Activated CD4-positive, alpha-beta T cell treated with anti-CD3 and anti-CD28 coated beads, Interleukin-2, amount 10 ng/mL, durations not matched to agents 7 days and 5 days (primary cell): ENCODE measurements at regions not wholly inside any gene's neighbourhood (a gene's known extent, or its start where the extent isn't known, plus 50 kb on each side); places are given as distances from the start of the nearest gene placed in this dataset.

Experiments used
- CTCF ChIA-PET: fragments of 350-600 bp; sonication (Branson Sonifier 250); formaldehyde crosslinking; loops from one replicate; lab custom pipeline; 2021; ENCODE audit warnings: antibody characterized with exemption; lab: Charles Lee
- POLR2A ChIA-PET: fragments of 350-600 bp; sonication (Branson Sonifier 250); formaldehyde crosslinking; loops from one replicate; lab custom pipeline; 2021; ENCODE audit warnings: antibody characterized with exemption; lab: Charles Lee
- DNase-seq: peaks from one replicate; pipeline ENCODE4 v3.0.0-alpha.2; 2020
- H3K27ac Mint-ChIP-seq: one replicate; pipeline ENCODE4 v1.8.0; 2021; ENCODE audit warnings: mild to moderate bottlenecking, moderate library complexity, mixed read lengths
- H3K27me3 Mint-ChIP-seq: one replicate; pipeline ENCODE4 v1.8.0; 2021; ENCODE audit warnings: mixed read lengths
- H3K36me3 Mint-ChIP-seq: one replicate; pipeline ENCODE4 v1.8.0; 2021; ENCODE audit warnings: low read depth, mixed read lengths
- H3K4me1 Mint-ChIP-seq: one replicate; pipeline ENCODE4 v1.8.0; 2021; ENCODE audit warnings: mixed read lengths
- H3K4me3 Mint-ChIP-seq: one replicate; pipeline ENCODE4 v1.8.0; 2021; ENCODE audit warnings: mild to moderate bottlenecking, moderate library complexity, mixed read lengths
- H3K9me3 Mint-ChIP-seq: one replicate; pipeline ENCODE4 v1.8.0; 2021; ENCODE audit warnings: mixed read lengths

GRCh38 chr2:177029501-177029900, 183.1 kb upstream of the HNRNPA3 start:
- Mint-ChIP-seq H3K36me3 (no peaks in the 10 kb centered on the region), H3K27me3 (peaks cover 16% of the 10 kb centered on the region), H3K9me3 (no peaks in the 10 kb centered on the region), H3K4me3 (no peak overlapping the region), H3K27ac (no peak overlapping the region), H3K4me1 (no peaks in the 10 kb centered on the region)
- POLR2A ChIA-PET, result no interaction called here
- DNase-seq, result no peak
- CTCF ChIA-PET, result no interaction called here

GRCh38 chr2:177029901-177030300, 182.7 kb upstream of the HNRNPA3 start:
- H3K27ac Mint-ChIP-seq, result no peak overlapping the region
- no peak for DNase-seq
- ChIA-PET CTCF (no interaction called here), POLR2A (no interaction called here)
- H3K4me1 Mint-ChIP-seq, result no peaks in the 10 kb centered on the region
- no peaks in the 10 kb centered on the region for H3K36me3 Mint-ChIP-seq
- H3K9me3 Mint-ChIP-seq, result no peaks in the 10 kb centered on the region
- H3K4me3 Mint-ChIP-seq, result no peak overlapping the region
- peaks cover 16% of the 10 kb centered on the region for H3K27me3 Mint-ChIP-seq

- no peaks in the 10 kb centered on the region for H3K4me1 Mint-ChIP-seq
- no peak overlapping the region for H3K4me3 Mint-ChIP-seq
These were observed 182.0 kb upstream of the HNRNPA3 start for GRCh38 chr2:177030451-177031105.

GRCh38 chr2:177031438-177032180, 181.0 kb upstream of the HNRNPA3 start:
- Mint-ChIP-seq H3K4me3 (no peak overlapping the region), H3K4me1 (no peaks in the 10 kb centered on the region), H3K27me3 (peaks cover 16% of the 10 kb centered on the region), H3K36me3 (no peaks in the 10 kb centered on the region), H3K27ac (no peak overlapping the region), H3K9me3 (no peaks in the 10 kb centered on the region)
- POLR2A ChIA-PET, result no interaction called here
- DNase-seq, result no peak
- CTCF ChIA-PET, result no interaction called here

More at GRCh38 chr2:177030451-177031105, 182.0 kb upstream of the HNRNPA3 start:
- H3K27me3 Mint-ChIP-seq, result peaks cover 14% of the 10 kb centered on the region
- no peak for DNase-seq
- POLR2A ChIA-PET, result no interaction called here
- no peaks in the 10 kb centered on the region for H3K9me3 Mint-ChIP-seq
- CTCF ChIA-PET, result no interaction called here
- H3K36me3 Mint-ChIP-seq, result no peaks in the 10 kb centered on the region
- no peak overlapping the region for H3K27ac Mint-ChIP-seq

- H3K4me3 Mint-ChIP-seq, result no peak overlapping the region
- ChIA-PET POLR2A (no interaction called here), CTCF (interaction anchor here (1.1 kb wide), 1 partner anchor 11 kb away, joined by 3 read pairs; no protein-coding TSS in a partner anchor)
- H3K27ac Mint-ChIP-seq, result no peak overlapping the region
- H3K36me3 Mint-ChIP-seq, result no peaks in the 10 kb centered on the region
- no peak for DNase-seq
- no peaks in the 10 kb centered on the region for H3K9me3 Mint-ChIP-seq
- no peaks in the 10 kb centered on the region for H3K4me1 Mint-ChIP-seq
- peaks cover 27% of the 10 kb centered on the region for H3K27me3 Mint-ChIP-seq
These were observed 175.8 kb upstream of the HNRNPA3 start for GRCh38 chr2:177036747-177037146.

GRCh38 chr2:177037569-177037968, 175.0 kb upstream of the HNRNPA3 start:
- DNase-seq, result no peak
- POLR2A ChIA-PET, result no interaction called here
- Mint-ChIP-seq H3K9me3 (no peaks in the 10 kb centered on the region), H3K27me3 (peaks cover 28% of the 10 kb centered on the region), H3K36me3 (no peaks in the 10 kb centered on the region), H3K27ac (no peak overlapping the region), H3K4me1 (no peaks in the 10 kb centered on the region), H3K4me3 (no peak overlapping the region)
- CTCF ChIA-PET, result interaction anchor here (1.1 kb wide), 1 partner anchor 12 kb away, joined by 3 read pairs; no protein-coding TSS in a partner anchor

GRCh38 chr2:177038787-177039484, 173.7 kb upstream of the HNRNPA3 start:
- Mint-ChIP-seq H3K36me3 (no peaks in the 10 kb centered on the region), H3K4me3 (no peak overlapping the region), H3K27me3 (peaks cover 22% of the 10 kb centered on the region), H3K27ac (no peak overlapping the region), H3K9me3 (no peaks in the 10 kb centered on the region), H3K4me1 (no peaks in the 10 kb centered on the region)
- CTCF ChIA-PET, result no interaction called here
- no peak for DNase-seq
- POLR2A ChIA-PET, result no interaction called here

- POLR2A ChIA-PET, result no interaction called here
- no peaks in the 10 kb centered on the region for H3K9me3 Mint-ChIP-seq
- CTCF ChIA-PET, result no interaction called here
- H3K27ac Mint-ChIP-seq, result no peak overlapping the region
- no peaks in the 10 kb centered on the region for H3K36me3 Mint-ChIP-seq
- no peak for DNase-seq
- no peak overlapping the region for H3K4me3 Mint-ChIP-seq
- no peaks in the 10 kb centered on the region for H3K4me1 Mint-ChIP-seq
- H3K27me3 Mint-ChIP-seq, result peaks cover 16% of the 10 kb centered on the region
These were observed 170.3 kb upstream of the HNRNPA3 start for GRCh38 chr2:177042311-177042710.

- peaks cover 21% of the 10 kb centered on the region for H3K27me3 Mint-ChIP-seq
- no peak overlapping the region for H3K4me3 Mint-ChIP-seq
- no peak overlapping the region for H3K27ac Mint-ChIP-seq
- DNase-seq, result no peak
- H3K9me3 Mint-ChIP-seq, result no peaks in the 10 kb centered on the region
- CTCF ChIA-PET, result interaction anchor here (1.0 kb wide), 1 partner anchor 20 kb away, joined by 3 read pairs; no protein-coding TSS in a partner anchor
- no peaks in the 10 kb centered on the region for H3K4me1 Mint-ChIP-seq
- no peaks in the 10 kb centered on the region for H3K36me3 Mint-ChIP-seq
- POLR2A ChIA-PET, result no interaction called here
These were observed 167.9 kb upstream of the HNRNPA3 start for GRCh38 chr2:177044671-177045070.

- ChIA-PET CTCF (no interaction called here), POLR2A (no interaction called here)
- Mint-ChIP-seq H3K36me3 (no peaks in the 10 kb centered on the region), H3K4me3 (no peak overlapping the region), H3K9me3 (no peaks in the 10 kb centered on the region), H3K27ac (no peak overlapping the region), H3K27me3 (peaks cover 22% of the 10 kb centered on the region), H3K4me1 (no peaks in the 10 kb centered on the region)
- DNase-seq, result no peak
These were observed 163.6 kb upstream of the HNRNPA3 start for GRCh38 chr2:177048981-177049380.

GRCh38 chr2:177051278-177051677, 161.3 kb upstream of the HNRNPA3 start:
- no peaks in the 10 kb centered on the region for H3K4me1 Mint-ChIP-seq
- H3K4me3 Mint-ChIP-seq, result no peak overlapping the region
- ChIA-PET CTCF (no interaction called here), POLR2A (no interaction called here)
- peaks cover 22% of the 10 kb centered on the region for H3K27me3 Mint-ChIP-seq
- H3K36me3 Mint-ChIP-seq, result no peaks in the 10 kb centered on the region
- DNase-seq, result no peak
- H3K9me3 Mint-ChIP-seq, result no peaks in the 10 kb centered on the region
- no peak overlapping the region for H3K27ac Mint-ChIP-seq

- no peak for DNase-seq
- Mint-ChIP-seq H3K27me3 (peaks cover 20% of the 10 kb centered on the region), H3K9me3 (no peaks in the 10 kb centered on the region), H3K4me1 (no peaks in the 10 kb centered on the region), H3K27ac (no peak overlapping the region), H3K36me3 (no peaks in the 10 kb centered on the region), H3K4me3 (no peak overlapping the region)
- ChIA-PET POLR2A (no interaction called here), CTCF (interaction anchor here (1.0 kb wide), 1 partner anchor 11 kb away, joined by 3 read pairs; no protein-coding TSS in a partner anchor)
These were observed 160.1 kb upstream of the HNRNPA3 start for GRCh38 chr2:177052471-177052870.

GRCh38 chr2:177053038-177053437, 159.6 kb upstream of the HNRNPA3 start:
- ChIA-PET CTCF (interaction anchor here (0.6 to 1.0 kb wide), 2 partner anchors 10 to 647 kb away, joined by 3 read pairs; no protein-coding TSS in a partner anchor), POLR2A (no interaction called here)
- no peak overlapping the region for H3K27ac Mint-ChIP-seq
- no peak for DNase-seq
- H3K4me3 Mint-ChIP-seq, result no peak overlapping the region
- no peaks in the 10 kb centered on the region for H3K9me3 Mint-ChIP-seq
- peaks cover 19% of the 10 kb centered on the region for H3K27me3 Mint-ChIP-seq
- no peaks in the 10 kb centered on the region for H3K36me3 Mint-ChIP-seq
- H3K4me1 Mint-ChIP-seq, result no peaks in the 10 kb centered on the region
